GM10266 (cell line): ENCODE measurements at regions not wholly inside any gene's neighbourhood (a gene's known extent, or its start where the extent isn't known, plus 50 kb on each side); places are given as distances from the start of the nearest gene placed in this dataset.
A peak's percentile ranks its signal among the peaks of the same experiment; 100 is the strongest.

Experiments used
- DNase-seq: peaks from one replicate; pipeline ENCODE4 v3.0.0; 2012; ENCODE audit errors: extremely low spot score
- CTCF ChIP-seq: IDR thresholded peaks from 2 replicates; pipeline ENCODE4 v1.5.1; 2012; ENCODE audit warnings: mild to moderate bottlenecking, low read depth; ENCODE audit not compliant: control insufficient read depth, insufficient read depth; ENCODE audit errors: missing control alignments

- DNase-seq = no peak
- no peak for TF ChIP-seq CTCF
These were observed 87.5 kb upstream of the MTNR1B start for GRCh38 chr11:92881940-92882450.

GRCh38 chr11:92882828-92883611, 86.4 kb upstream of the MTNR1B start:
- DNase-seq = no peak
- no peak for TF ChIP-seq CTCF

GRCh38 chr11:92885600-92885999, 83.9 kb upstream of the MTNR1B start:
- TF ChIP-seq CTCF = no peak
- DNase-seq = no peak

DNA sequence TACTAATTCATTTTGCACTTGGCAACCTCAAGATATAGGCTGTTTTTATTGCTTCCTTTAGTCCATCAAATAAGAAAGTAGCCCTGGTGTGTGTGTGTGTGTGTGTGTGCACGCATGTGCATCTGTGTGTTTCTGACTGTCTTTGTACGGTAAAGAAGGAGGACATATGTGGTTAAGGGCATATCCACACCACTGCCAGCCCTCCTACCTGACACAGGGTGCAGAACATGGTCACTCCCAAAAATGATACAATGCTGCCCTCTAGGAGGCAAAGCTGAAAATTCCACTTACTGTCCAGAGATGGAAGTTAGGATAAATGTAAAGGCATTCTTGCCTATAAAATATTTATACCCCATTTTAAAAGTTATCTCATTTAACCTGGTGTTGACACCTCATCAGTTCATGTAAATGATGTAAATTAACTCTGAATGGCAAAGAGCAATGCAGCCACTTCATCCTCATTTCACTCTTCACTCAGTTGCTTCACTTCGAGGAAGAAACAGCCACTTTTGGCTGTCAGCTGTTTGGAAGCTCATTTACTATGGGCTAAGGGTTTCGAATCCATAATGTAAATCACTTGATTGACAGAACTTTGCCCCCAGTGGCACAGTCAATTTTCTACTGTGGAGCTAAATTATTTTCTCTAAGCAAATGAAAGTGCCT, 83.1 kb upstream of the MTNR1B start:
- TF ChIP-seq CTCF = peak; percentile 60
- peak; percentile 72 for DNase-seq

- no peak for DNase-seq
- no peak for TF ChIP-seq CTCF
These were observed 80.8 kb upstream of the MTNR1B start for GRCh38 chr11:92888696-92889095.

DNA sequence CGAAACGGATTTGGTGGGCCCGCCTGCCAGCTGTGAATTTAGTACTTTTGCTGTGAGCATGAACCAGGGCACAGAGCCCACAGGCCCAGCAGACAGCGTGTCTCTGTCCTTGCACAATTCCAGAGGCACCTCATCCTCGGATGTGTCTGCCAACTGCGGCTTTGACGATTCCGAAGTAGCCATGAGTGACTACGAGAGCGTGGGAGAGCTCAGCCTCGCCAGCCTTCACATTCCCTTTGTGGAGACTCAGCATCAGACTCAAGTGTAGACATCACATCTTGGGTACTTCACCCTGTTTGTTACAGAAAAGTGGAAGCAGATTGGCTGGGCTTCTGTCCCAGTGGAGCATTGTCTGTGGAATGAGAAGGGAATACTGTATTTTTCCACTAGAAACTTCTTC, 78.6 kb upstream of the MTNR1B start:
- DNase-seq = no peak
- no peak for TF ChIP-seq CTCF
